HUES48 (cell line): ENCODE measurements at regions not wholly inside any gene's neighbourhood (a gene's known extent, or its start where the extent isn't known, plus 50 kb on each side); places are given as distances from the start of the nearest gene placed in this dataset.
"Not testable (repeated sequence)": the region's sequence is repeated elsewhere in the genome, so short reads cannot be mapped to it uniquely, and the experiment has no call there.

Experiments
- H3K27ac ChIP-seq: one replicate; pipeline ENCODE4 v1.7.0; 2013; ENCODE audit warnings: low read depth, low read length, inconsistent platforms
- H3K27me3 ChIP-seq: 2 replicates; pipeline ENCODE4 v1.6.1; 2013; ENCODE audit warnings: mild to moderate bottlenecking, low read length; ENCODE audit not compliant: control insufficient read depth, insufficient read depth
- H3K36me3 ChIP-seq: 2 replicates; pipeline ENCODE4 v1.6.1; 2013; ENCODE audit warnings: low read length; ENCODE audit not compliant: control insufficient read depth, insufficient read depth
- H3K4me1 ChIP-seq: 2 replicates; pipeline ENCODE4 v1.6.1; 2013; ENCODE audit warnings: mild to moderate bottlenecking, low read length; ENCODE audit not compliant: control insufficient read depth, insufficient read depth
- H3K4me3 ChIP-seq: 2 replicates; pipeline ENCODE4 v1.5.1; 2013; ENCODE audit warnings: mild to moderate bottlenecking, low read depth, low read length
- H3K9ac ChIP-seq: 2 replicates; pipeline ENCODE4 v1.6.1; 2013; ENCODE audit warnings: mild to moderate bottlenecking, low read depth, low read length, moderate library complexity
- H3K9me3 ChIP-seq: 2 replicates; pipeline ENCODE4 v1.6.1; 2013; ENCODE audit warnings: low read length; ENCODE audit not compliant: control insufficient read depth, insufficient read depth

GRCh38 chr6:14590586-14590985 is 473.0 kb downstream of the CD83 start:
- Histone ChIP-seq H3K9ac (no peak overlapping the region), H3K9me3 (no peaks in the 10 kb centered on the region), H3K4me1 (0 out of 2 replicates have a peak, but pooled peaks cover 4% of the 10 kb centered on the region), H3K27me3 (no peaks in the 10 kb centered on the region; the same call in 1 of the 2 replicates), H3K4me3 (no peak overlapping the region), H3K36me3 (no peaks in the 10 kb centered on the region), H3K27ac (no peak overlapping the region)

- no peak overlapping the region for H3K4me3 ChIP-seq
- H3K27me3 ChIP-seq = no peaks in the 10 kb centered on the region; the same call in 1 of the 2 replicates
- H3K9ac ChIP-seq = no peak overlapping the region
- peaks cover 17% of the 10 kb centered on the region for H3K4me1 ChIP-seq
- no peak overlapping the region for H3K27ac ChIP-seq
- no peaks in the 10 kb centered on the region for H3K9me3 ChIP-seq
- H3K36me3 ChIP-seq = no peaks in the 10 kb centered on the region
Observed at GRCh38 chr6:14591998-14592397, 474.4 kb downstream of the CD83 start.

- H3K36me3 ChIP-seq = no peaks in the 10 kb centered on the region
- no peak overlapping the region for H3K27ac ChIP-seq
- H3K27me3 ChIP-seq = no peaks in the 10 kb centered on the region; the same call in 1 of the 2 replicates
- no peak overlapping the region for H3K9ac ChIP-seq
- H3K9me3 ChIP-seq = no peaks in the 10 kb centered on the region
- H3K4me1 ChIP-seq = peaks cover 30% of the 10 kb centered on the region
- no peak overlapping the region for H3K4me3 ChIP-seq
Observed at GRCh38 chr6:14593286-14593685, 475.7 kb downstream of the CD83 start.

DNA sequence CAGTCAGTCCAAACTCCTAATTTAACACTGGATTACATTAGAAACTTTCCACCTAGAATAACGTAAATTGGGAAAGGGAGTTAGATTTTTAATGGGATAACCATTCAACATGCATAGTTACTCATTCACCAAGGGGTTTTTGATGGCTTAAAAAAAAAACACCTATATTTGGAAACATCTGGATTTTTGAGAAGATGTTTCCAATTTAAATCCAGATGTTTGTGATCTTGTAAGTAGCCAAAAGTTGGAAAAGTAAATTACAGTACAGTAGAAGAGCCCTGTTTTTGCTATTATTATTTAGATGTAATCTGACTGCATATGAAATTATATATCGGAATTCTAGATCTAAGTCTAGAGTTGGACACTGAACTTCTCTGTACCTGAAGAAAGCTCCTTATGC is 478.2 kb downstream of the CD83 start:
- no peaks in the 10 kb centered on the region for H3K36me3 ChIP-seq
- no peaks in the 10 kb centered on the region; the same call in 1 of the 2 replicates for H3K27me3 ChIP-seq

DNA sequence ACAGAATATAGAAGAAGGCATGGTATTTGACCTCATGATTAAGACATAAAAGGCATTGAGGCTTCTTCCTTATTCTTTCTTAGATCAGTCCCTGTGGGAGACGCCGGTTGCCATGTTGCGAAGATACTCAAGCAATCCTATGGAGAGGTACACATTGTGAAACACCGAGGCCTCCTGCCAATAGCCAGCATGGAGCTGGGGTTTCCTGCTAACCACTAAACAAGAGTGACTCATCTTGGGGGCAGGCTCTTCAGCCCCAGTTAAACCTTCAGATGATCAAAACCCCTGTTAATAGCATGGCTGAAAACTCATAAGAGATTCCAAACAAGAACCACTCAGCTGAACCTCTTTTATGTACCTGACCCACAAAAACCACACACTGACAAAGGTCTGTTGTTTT is 478.8 kb downstream of the CD83 start:
- Histone ChIP-seq H3K4me1 (peaks cover 42% of the 10 kb centered on the region), H3K27ac (peak overlapping the region; percentile 60), H3K9ac (no peak overlapping the region), H3K9me3 (no peaks in the 10 kb centered on the region), H3K27me3 (no peaks in the 10 kb centered on the region; the same call in 1 of the 2 replicates), H3K4me3 (no peak overlapping the region), H3K36me3 (no peaks in the 10 kb centered on the region)

More for the DNA sequence above, 478.2 kb downstream of the CD83 start:
- Histone ChIP-seq H3K9ac (no peak overlapping the region), H3K9me3 (no peaks in the 10 kb centered on the region), H3K27ac (no peak overlapping the region), H3K4me3 (no peak overlapping the region), H3K4me1 (peaks cover 42% of the 10 kb centered on the region)

DNA sequence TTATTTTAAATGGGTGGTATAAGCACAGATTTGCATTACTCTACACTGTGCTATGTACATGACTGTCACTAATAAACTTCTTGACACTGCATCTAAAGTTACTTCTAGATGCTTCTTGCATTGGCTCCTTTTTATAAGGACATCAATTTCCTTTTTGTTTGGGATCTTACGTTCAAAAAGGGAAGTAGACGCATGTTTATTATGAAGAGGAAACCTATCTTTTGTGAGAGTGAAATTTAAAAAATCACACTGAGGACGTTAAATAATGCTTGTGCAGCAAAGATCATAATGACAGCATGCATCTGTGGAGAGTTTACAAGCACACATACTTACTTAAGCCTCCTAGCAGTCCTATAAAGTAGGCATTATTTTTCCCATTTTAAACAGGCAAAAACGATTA is 479.5 kb downstream of the CD83 start:
- H3K4me1 ChIP-seq = peaks cover 42% of the 10 kb centered on the region
- H3K4me3 ChIP-seq = no peak overlapping the region
- H3K36me3 ChIP-seq = no peaks in the 10 kb centered on the region
- peak overlapping the region; percentile 84 for H3K27ac ChIP-seq
- no peaks in the 10 kb centered on the region; the same call in 1 of the 2 replicates for H3K27me3 ChIP-seq
- no peaks in the 10 kb centered on the region for H3K9me3 ChIP-seq
- no peak overlapping the region for H3K9ac ChIP-seq

- Histone ChIP-seq H3K4me1 (peaks cover 42% of the 10 kb centered on the region), H3K27ac (peak overlapping the region; percentile 84), H3K9ac (no peak overlapping the region)
Observed at GRCh38 chr6:14598017-14598864, 480.7 kb downstream of the CD83 start.

GRCh38 chr6:14600306-14600705 is 482.7 kb downstream of the CD83 start:
- not testable (repeated sequence) for H3K4me3 ChIP-seq, H3K9ac ChIP-seq, H3K27me3 ChIP-seq, H3K9me3 ChIP-seq, H3K27ac ChIP-seq, H3K36me3 ChIP-seq
- peaks cover 40% of the 10 kb centered on the region for H3K4me1 ChIP-seq

More at GRCh38 chr6:14598017-14598864, 480.7 kb downstream of the CD83 start:
- H3K27me3 ChIP-seq = no peaks in the 10 kb centered on the region; the same call in 1 of the 2 replicates
- no peak overlapping the region for H3K4me3 ChIP-seq
- no peaks in the 10 kb centered on the region for H3K36me3 ChIP-seq
- H3K9me3 ChIP-seq = no peaks in the 10 kb centered on the region

GRCh38 chr6:14601490-14601889 is 483.9 kb downstream of the CD83 start:
- Histone ChIP-seq H3K4me3 (no peak overlapping the region), H3K4me1 (peaks cover 34% of the 10 kb centered on the region), H3K27ac (no peak overlapping the region), H3K9me3 (no peaks in the 10 kb centered on the region), H3K36me3 (no peaks in the 10 kb centered on the region), H3K9ac (no peak overlapping the region), H3K27me3 (no peaks in the 10 kb centered on the region; the same call in 1 of the 2 replicates)

DNA sequence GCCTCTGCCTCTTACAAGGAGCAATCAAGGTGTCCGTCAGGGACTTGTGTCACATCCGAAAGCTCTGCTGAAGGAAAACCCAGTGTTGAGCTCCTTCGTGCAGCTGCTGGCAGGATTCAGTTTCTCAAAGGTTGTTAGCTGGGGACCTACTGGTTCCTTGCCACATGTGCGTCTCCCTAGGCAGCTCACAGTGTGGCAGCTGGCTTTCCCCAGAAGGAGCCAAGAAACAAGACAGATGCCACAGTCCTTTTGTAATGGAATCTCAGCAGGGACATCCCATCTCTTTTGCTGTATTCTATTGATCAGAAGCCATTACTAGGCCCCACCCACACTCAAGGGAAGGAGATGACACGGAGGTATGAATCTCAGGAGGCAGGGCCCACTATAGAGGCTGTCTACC is 488.8 kb downstream of the CD83 start:
- H3K4me3 ChIP-seq = no peak overlapping the region
- no peaks in the 10 kb centered on the region for H3K27me3 ChIP-seq
- H3K36me3 ChIP-seq = no peaks in the 10 kb centered on the region
- H3K27ac ChIP-seq = no peak overlapping the region
- no peaks in the 10 kb centered on the region for H3K9me3 ChIP-seq
- no peak overlapping the region for H3K9ac ChIP-seq
- H3K4me1 ChIP-seq = peaks cover 7% of the 10 kb centered on the region; the same call in 1 of the 2 replicates

DNA sequence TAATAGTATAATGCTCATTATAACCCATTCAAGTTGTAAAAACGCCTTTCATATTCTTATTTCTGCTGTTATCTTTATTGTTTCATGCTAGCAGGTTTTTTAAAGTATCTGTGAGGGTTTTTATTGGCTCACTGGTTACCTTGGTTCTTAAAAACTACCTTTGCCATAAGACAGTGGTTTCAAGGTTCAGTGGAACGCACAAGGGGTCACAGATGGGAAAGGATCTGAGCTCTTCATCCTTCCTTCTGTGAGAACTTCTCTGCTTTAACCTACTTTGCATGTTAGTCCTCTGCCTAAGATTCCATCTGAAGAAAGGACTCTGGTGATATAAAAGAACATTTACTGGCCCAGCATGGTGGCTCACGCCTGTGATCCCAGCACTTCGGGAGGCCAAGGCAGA is 492.6 kb downstream of the CD83 start:
- Histone ChIP-seq H3K27ac (no peak overlapping the region), H3K27me3 (no peaks in the 10 kb centered on the region), H3K9ac (no peak overlapping the region), H3K4me3 (no peak overlapping the region), H3K36me3 (no peaks in the 10 kb centered on the region), H3K4me1 (peaks cover 7% of the 10 kb centered on the region; the same call in 1 of the 2 replicates), H3K9me3 (no peaks in the 10 kb centered on the region)
